GM12872 (cell line): ENCODE measurements at regions not wholly inside any gene's neighbourhood (a gene's known extent, or its start where the extent isn't known, plus 50 kb on each side); places are given as distances from the start of the nearest gene placed in this dataset.

ENCODE experiments used
- CTCF ChIP-seq: IDR thresholded peaks from 3 replicates; pipeline ENCODE4 v1.5.1; 2011; ENCODE audit warnings: low read depth, mild to moderate bottlenecking, low read length, moderate library complexity; ENCODE audit not compliant: insufficient read depth

- TF ChIP-seq CTCF: no peak
These were observed 184.0 kb upstream of the C1orf174 start for GRCh38 chr1:4084048-4084431.

GRCh38 chr1:4084446-4084845 lies 184.4 kb upstream of the C1orf174 start:
- no peak for TF ChIP-seq CTCF

DNA sequence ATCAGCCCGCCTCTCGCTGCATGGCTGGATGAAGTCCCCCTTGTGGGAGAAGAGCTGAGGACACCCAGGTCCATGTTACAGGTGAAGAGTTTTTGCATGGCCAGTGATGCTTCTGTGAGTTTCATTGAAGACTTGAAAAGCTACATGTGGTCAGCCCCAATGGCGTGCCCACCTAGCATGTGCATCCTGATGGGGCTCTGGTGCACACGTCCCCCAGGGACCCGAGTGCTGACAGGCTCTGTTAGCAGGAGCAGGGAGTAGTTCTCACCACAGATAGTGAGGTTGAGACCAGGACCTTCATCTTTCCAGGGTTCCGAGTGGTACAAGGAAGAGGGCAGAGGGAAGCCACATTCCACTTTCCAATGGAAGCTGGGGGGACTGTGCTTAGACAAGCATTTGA lies 184.8 kb upstream of the C1orf174 start:
- TF ChIP-seq CTCF: no peak

- TF ChIP-seq CTCF: no peak
These were observed 185.5 kb upstream of the C1orf174 start for GRCh38 chr1:4085546-4085945.

DNA sequence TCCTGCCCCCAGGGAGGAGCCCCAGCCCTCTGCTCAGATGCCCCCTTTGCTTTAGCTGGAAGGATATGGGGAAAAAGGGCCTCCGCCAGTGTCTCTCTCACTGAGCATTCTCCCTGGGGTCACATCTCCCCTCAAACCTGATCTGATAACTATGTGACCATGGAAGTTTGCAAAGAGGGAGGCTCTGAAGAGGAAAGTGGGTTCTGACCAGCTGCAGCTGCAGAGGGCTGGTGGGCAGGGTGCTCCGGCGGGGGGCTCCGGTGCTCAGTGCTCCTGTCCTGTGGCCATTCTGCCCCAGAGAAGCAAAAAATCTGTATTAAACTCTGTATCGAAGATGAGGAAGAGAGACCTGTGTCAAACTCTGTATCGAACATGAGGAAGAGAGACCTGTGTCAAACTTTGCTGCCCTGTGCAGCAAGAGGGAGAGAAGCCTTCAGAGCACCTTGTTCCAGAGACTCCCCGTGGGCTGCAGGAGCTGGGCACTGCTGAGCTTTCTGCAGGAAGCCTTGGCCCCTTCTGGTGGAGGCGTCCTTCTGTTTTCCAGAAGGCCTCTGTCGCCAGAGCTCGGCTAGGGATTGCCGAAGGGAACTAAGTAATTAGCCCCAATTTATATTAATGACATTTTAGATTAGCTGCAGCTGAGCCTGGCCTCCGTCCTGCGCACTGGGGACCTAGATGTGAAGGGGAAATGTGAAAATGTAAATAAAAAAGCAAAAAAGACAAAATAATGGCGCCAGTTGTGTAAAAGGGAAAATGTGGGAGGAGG lies 186.2 kb upstream of the C1orf174 start:
- no peak for TF ChIP-seq CTCF

GRCh38 chr1:4086921-4087320 lies 186.8 kb upstream of the C1orf174 start:
- no peak for TF ChIP-seq CTCF

DNA sequence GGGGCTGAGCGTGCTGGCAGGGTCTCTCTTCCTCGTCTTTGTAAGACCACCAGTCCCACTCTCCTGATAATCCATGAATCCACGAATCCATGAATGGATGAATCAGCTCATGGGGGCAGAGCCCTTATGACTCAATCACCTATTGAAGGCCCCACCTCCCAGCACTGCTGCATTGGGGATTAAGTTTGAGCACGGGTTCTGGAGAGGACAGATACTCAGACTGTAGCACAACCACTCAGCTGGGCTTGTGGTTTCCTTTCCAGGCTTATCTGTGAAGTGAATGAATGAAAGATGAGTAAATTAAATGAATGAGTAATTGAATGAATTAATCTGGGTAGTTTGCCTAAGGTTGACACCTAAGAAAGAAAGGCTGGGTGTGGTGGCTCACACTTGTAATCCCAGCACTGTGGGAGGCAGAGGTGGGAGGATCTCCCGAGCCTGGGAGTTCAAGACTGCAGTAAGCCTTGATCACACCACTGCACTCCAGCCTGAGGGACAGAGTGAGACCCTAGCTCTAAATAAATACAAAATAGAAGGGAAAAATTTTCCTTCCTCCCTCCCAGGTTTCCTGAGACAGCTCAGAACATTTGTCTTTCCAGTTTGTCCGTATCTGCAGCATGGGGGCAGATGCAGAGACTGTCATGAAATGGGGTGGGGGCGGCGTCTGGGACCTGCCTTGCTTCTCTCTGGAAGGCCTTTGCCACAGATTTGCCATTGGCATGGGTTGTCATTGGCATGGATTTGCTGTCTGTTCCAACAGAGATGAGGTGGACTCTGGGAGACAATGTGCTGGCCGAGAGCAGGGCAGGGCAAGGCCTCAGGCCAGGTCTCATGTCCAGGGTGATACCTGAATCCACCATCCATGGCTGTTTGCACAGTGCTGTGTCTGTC lies 187.7 kb upstream of the C1orf174 start:
- TF ChIP-seq CTCF: no peak
